ENCODE measurements at regions not wholly inside any gene's neighbourhood (a gene's known extent, or its start where the extent isn't known, plus 50 kb on each side); places are given as distances from the start of the nearest gene placed in this dataset.

GRCh38 chr5:175133185-175133584, 310.8 kb downstream of the DRD1 start:
- no peaks in the 10 kb centered on the region for H3K36me3 ChIP-seq
- H3K4me1 ChIP-seq, result no peaks in the 10 kb centered on the region
- intact Hi-C loops (cut with DNase I), result no loop called here
- no peak overlapping the region for H3K4me3 ChIP-seq
- no peaks in the 10 kb centered on the region for H3K27me3 ChIP-seq
- no peak for TF ChIP-seq POLR2A (IDR thresholded peaks at IDR 0.05)
- TF ChIP-seq POLR2AphosphoS5 (IDR thresholded peaks at IDR 0.05; ENCODE audit: insufficient read depth in 1 of 2, low read depth in 1 of 2), result no peak
- no peak for TF ChIP-seq CTCF (IDR thresholded peaks at IDR 0.05)
- DNase-seq (ENCODE audit: extremely low spot score in 2 of 2), result no peak
- H3K27ac ChIP-seq, result no peak overlapping the region
- H3K9me3 ChIP-seq, result no peaks in the 10 kb centered on the region

- no peak for DNase-seq (ENCODE audit: extremely low spot score in 2 of 2)
- Histone ChIP-seq H3K27ac (no peak overlapping the region), H3K4me1 (no peaks in the 10 kb centered on the region), H3K27me3 (no peaks in the 10 kb centered on the region), H3K9me3 (no peaks in the 10 kb centered on the region), H3K36me3 (no peaks in the 10 kb centered on the region), H3K4me3 (no peak overlapping the region)
- intact Hi-C loops (cut with DNase I), result no loop called here
- TF ChIP-seq POLR2A (IDR thresholded peaks at IDR 0.05) (no peak), POLR2AphosphoS5 (IDR thresholded peaks at IDR 0.05; ENCODE audit: insufficient read depth in 1 of 2, low read depth in 1 of 2) (no peak), CTCF (IDR thresholded peaks at IDR 0.05) (no peak)
Observed at GRCh38 chr5:175131432-175131831, 312.6 kb downstream of the DRD1 start.

- no peak for TF ChIP-seq POLR2A (IDR thresholded peaks at IDR 0.05)
- no peak for TF ChIP-seq POLR2AphosphoS5 (IDR thresholded peaks at IDR 0.05; ENCODE audit: insufficient read depth in 1 of 2, low read depth in 1 of 2)
- TF ChIP-seq CTCF (IDR thresholded peaks at IDR 0.05), result no peak
- intact Hi-C loops (cut with DNase I), result no loop called here
- no peaks in the 10 kb centered on the region for H3K27me3 ChIP-seq
- DNase-seq (ENCODE audit: extremely low spot score in 2 of 2), result no peak
- no peak overlapping the region for H3K27ac ChIP-seq
- H3K9me3 ChIP-seq, result no peaks in the 10 kb centered on the region
- no peaks in the 10 kb centered on the region for H3K4me1 ChIP-seq
- H3K36me3 ChIP-seq, result no peaks in the 10 kb centered on the region
- no peak overlapping the region for H3K4me3 ChIP-seq
Observed at GRCh38 chr5:175129619-175130018, 314.4 kb downstream of the DRD1 start.

GRCh38 chr5:175129121-175129520, 314.9 kb downstream of the DRD1 start:
- H3K27ac ChIP-seq, result no peak overlapping the region
- intact Hi-C loops (cut with DNase I), result no loop called here
- DNase-seq (ENCODE audit: extremely low spot score in 2 of 2), result no peak
- no peaks in the 10 kb centered on the region for H3K9me3 ChIP-seq
- no peaks in the 10 kb centered on the region for H3K36me3 ChIP-seq
- no peaks in the 10 kb centered on the region for H3K27me3 ChIP-seq
- no peaks in the 10 kb centered on the region for H3K4me1 ChIP-seq
- H3K4me3 ChIP-seq, result no peak overlapping the region
- TF ChIP-seq POLR2A (IDR thresholded peaks at IDR 0.05) (no peak), CTCF (IDR thresholded peaks at IDR 0.05) (no peak), POLR2AphosphoS5 (IDR thresholded peaks at IDR 0.05; ENCODE audit: insufficient read depth in 1 of 2, low read depth in 1 of 2) (no peak)

- Histone ChIP-seq H3K4me3 (no peak overlapping the region), H3K9me3 (no peaks in the 10 kb centered on the region), H3K27me3 (no peaks in the 10 kb centered on the region), H3K4me1 (no peaks in the 10 kb centered on the region), H3K27ac (no peak overlapping the region), H3K36me3 (no peaks in the 10 kb centered on the region)
- intact Hi-C loops (cut with DNase I), result no loop called here
- peak in 1 of 2 donors; percentile 22 for DNase-seq (ENCODE audit: extremely low spot score in 2 of 2)
- no peak for TF ChIP-seq POLR2A (IDR thresholded peaks at IDR 0.05)
- no peak for TF ChIP-seq POLR2AphosphoS5 (IDR thresholded peaks at IDR 0.05; ENCODE audit: insufficient read depth in 1 of 2, low read depth in 1 of 2)
- TF ChIP-seq CTCF (IDR thresholded peaks at IDR 0.05), result no peak
Observed at GRCh38 chr5:175124821-175125220, 319.2 kb downstream of the DRD1 start.
